HS-5 (cell line): ENCODE measurements at regions not wholly inside any gene's neighbourhood (a gene's known extent, or its start where the extent isn't known, plus 50 kb on each side); places are given as distances from the start of the nearest gene placed in this dataset.
"Not testable (repeated sequence)": the region's sequence is repeated elsewhere in the genome, so short reads cannot be mapped to it uniquely, and the experiment has no call there.

ENCODE experiments used
- DNase-seq: peaks from one replicate; pipeline ENCODE4 v3.0.0-alpha.2; 2012; ENCODE audit warnings: low read depth

DNA sequence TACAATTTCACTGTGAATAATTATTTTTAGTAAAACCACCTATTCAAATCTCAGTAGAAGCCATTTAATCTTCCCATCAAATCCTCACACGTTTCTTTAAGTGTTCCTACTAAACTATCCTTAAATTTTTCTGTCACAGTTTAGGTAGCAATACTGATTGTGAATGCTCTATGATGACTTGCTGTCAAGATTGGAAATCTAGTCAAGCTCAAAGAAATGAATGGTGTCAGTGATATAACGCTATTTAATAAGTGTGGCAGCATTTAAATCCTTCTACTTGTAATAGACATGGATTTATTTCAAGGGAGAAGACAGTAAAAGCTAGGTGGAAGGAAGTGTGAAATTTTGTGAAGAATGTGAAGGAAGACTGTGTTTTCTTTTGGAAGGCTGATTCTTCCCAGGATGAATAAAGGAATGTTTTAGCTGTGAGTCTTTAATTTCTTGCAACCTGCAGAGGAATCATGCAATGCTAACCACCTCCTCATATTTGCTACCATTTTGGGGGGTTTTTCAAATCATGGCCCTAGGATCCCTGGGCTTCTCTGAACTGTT is 936.7 kb upstream of the NEGR1 start:
- DNase-seq, result no peak

DNA sequence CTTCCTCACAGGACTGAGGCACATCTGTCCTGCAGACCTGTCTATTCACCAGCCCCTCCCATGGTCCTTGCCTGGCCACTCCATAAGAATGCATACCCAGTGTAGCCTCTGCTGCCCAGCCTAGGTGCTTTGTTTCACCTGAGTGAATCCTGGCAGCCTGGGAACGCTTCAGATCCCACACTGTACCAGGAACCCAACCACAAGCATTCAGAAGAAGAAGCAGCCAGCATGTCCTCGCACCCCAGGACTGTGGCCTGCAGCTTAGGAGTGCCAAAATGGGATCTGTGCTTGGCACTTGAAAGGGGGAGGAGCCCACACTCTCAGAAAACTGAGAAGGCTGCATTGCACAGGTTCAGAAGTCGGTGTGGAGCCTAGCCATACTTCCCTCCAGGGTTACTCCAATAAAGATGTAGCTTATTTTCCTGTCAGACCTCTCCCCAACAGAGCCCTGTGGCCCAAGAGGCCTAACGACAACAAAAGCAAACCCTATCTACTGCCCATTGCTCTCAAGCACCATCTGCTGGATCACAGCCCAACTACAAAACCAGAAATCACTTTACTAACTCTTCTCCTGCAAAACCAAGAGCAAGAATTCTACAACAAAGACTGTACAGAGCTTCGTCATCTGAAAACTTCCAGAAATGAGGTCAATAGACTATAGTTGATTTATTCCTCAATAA is 923.1 kb upstream of the NEGR1 start:
- DNase-seq, result no peak

DNA sequence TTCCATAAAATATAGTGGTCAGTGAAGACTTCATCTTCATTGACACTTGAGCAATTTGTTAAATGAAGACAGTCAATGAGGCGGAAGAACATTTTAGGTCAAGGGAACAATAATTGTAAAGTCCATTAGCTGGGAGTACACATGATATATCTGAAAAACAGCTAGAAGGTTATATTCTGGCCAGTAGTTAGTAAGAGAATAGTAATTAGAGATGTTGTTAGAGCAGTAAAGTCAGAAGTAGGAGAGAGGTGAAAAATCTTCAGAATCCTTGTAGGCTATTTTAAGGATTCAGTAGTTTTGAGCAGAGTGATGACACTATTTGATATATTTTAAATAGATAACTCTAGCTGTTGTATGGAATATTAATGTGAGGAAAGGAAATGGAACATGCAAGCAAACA is 915.6 kb upstream of the NEGR1 start:
- no peak for DNase-seq

DNA sequence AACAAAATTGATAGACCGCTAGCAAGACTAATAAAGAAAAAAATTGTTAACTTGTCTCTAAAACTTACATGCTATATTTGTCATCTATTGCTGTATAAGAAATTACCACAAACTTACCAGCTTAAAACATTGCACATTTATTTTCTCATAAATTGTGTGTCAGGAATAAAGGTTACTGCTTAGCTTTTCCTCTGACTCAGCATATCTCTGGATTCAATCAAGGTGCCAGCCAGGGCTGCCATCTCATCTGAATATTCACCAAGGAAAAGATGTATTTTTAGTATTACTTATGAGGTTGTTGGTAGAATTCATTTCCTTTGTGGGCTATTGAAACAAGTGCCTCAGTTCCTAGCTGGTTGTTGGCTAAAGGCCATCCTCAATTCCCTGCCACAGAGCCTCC is 912.6 kb upstream of the NEGR1 start:
- DNase-seq, result no peak

DNA sequence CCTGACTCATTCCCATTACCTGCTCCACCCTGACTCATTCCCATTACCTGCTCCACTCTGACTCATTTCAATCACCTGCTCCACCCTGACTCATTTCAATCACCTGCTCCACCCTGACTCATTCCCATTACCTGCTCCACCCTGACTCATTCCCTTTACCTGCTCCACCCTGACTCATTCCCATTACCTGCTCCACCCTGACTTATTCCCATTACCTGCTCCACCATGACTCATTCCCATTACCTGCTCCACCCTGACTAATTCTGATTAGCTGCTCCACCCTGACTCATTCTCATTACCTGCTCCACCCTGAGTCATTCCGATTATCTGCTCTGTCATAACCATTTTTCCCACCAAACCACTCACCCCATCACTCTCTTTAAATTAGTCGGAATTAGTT is 901.2 kb upstream of the NEGR1 start:
- DNase-seq, result not testable (repeated sequence)

DNA sequence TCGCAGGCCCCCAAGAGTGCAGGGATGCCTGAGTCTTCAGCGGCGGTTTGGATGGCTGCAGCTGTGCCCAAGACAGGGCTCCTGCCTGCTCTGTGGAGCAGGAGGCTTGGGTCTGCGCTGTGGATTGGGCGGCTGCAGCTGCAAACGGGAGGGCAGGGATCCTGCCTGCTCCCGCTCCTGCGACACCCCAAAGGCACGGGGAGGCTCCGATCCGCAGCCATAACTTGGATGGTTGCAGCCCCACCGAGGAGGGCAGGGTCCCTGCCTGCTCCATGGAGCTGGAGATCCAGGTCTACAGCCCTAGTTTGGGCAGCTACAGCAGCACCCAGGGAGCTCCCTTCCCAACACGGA is 898.8 kb upstream of the NEGR1 start:
- no peak for DNase-seq

DNA sequence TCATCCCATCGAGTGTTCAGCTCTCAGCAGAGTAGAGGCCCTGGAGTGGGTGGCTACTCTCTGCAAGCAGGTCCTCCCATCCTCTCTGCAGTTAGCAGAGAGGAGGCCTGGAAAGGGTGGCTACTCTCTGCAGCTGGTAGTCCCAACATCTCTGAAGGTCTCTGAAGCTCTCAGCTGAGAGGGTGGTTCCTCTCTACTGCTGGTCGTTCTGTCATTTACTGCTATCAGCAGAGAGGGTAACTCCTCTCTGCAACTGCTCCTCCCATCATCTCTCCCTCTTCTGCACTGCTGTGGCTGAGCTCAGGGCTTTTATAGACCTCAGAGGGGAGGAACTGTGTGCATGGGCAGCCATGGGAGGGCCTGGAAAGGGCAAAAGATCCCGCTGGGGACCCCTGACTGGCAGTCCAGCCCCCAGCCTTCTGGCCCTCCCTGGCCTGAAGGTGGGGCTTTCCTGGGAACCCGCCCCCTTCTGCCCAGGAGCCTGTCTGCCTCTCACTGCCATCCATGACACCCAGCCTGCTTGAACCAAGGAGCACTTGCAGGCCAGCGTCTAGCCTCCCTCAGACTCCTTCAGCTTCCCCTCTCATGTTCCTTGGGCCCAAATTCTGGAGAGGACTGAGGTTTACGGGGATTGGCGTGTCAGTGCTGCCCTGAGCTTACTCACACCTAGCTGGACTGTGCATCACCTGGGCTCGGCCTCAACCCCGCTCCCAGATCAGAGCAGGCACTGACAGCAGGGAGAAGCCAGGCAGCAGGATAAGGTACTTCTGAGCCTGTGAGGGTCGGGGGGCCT is 898.3 kb upstream of the NEGR1 start:
- no peak for DNase-seq

DNA sequence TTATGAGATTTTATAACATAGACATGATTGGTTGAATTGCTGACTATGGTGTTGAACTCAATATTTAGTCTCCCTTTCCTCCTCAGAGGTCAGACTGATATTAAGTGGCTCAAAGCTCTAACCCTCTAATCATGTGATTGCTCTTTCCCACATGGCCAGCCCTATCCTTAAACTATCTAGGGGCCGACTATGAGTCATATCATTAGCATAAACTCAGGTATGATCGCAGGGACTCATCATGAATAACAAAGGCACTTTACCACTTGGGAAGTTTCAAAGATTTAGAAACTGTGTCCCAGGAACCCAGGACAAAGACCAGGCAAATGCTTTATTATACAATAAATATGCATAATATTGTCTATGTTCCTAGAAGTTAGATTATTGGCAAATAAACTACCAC is 894.6 kb upstream of the NEGR1 start:
- no peak for DNase-seq

DNA sequence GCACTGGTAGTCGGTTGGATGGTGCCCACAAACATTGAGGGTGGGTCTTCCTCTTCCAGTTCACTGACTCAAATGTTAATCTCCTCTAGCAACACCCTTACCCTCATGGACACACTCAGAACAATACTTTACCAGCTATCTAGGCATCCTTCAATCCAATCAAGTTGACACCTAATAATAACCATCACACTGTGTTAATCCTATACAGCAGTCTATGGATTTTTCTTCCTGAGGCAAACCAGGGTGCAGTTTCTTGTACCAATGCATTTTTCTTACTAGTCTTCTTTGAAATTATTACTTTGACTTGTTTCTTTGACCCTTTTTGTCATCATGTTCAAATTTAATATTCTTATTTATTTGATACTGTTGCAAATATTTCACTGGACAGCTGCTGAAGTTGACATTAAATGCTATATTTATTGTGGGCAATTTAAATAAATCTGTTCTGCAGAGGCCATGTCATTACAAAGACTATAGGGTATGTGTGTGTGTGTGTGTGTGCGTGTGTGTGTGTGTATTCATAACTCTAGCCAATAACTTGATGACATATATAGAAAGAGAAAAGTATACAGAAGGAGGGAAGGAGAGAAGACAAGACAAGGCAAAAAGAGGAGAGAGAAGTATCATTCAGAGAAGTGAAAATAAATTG is 884.8 kb upstream of the NEGR1 start:
- no peak for DNase-seq

DNA sequence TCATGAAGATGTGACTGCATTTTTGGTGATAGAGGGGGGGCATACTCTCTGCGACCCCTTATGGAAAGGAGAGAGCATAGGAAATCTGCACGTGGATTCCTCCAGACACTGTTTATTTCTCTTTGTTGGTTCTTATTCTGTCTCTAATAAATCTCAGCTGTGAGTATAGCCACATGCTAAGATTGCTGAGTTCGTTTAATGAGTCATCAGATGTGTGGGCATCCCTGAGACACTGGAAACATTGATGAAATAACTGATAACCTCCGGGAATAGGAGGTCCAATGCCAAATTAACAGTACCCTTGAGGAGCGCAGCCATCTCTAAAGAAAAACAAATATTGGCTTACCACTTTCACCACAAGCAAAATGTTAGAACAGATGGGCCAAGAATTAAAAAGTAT is 880.2 kb upstream of the NEGR1 start:
- peak; percentile 49 for DNase-seq

DNA sequence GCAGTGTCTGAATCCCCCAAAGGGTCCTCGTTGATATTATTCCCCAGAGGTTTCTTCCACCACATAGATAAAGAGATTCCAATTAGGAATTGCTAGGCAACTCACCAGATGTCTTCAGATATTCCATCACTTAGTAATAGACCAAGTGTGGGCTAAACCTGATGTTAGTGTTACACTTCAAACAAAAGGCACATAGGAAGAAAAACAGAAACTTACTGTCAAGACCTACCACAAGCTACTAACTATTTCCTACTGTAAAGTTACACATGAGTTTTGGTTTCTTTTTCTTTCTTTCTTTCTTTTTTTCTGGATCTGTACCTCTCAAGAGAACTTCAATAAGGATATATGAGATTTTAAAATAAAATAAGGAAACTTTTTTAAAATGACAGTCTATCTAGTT is 879.1 kb upstream of the NEGR1 start:
- no peak for DNase-seq

DNA sequence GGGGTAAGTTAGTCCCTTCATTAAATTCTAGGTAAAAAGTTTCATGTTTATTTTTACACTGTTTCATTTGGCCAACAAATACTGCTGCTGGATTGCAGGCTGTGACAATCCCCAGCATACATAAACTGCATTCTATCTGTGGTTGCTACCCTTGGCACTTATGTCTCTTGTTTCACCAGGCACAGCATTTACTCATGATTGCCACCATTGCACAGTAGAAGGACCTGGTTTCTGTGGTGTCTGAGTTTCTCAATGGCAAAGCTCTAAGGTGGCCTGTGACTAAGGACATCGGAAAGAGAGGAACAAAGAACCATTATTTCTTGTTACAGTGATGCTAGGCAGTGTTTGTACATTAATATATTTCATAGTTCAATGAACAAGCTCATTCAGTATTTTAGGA is 878.4 kb upstream of the NEGR1 start:
- no peak for DNase-seq

DNA sequence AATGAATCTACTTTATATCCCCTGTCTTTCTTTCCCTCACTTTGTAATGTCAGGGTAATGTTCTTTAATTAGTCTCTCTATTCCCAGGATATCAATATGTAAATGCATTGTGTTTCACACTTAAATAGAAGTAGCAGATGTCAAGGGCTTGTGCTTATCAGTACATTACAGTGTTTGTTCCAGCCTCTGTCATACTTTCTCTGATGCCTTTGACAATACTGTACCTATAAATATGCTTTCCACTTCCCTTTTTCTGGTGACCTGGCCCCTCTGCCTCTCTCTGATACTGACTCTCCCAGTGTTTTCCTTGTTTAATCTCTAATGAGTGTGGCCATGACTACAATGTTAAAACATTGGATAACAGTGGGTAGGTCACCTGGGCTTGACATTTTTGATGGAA is 862.0 kb upstream of the NEGR1 start:
- DNase-seq, result no peak

DNA sequence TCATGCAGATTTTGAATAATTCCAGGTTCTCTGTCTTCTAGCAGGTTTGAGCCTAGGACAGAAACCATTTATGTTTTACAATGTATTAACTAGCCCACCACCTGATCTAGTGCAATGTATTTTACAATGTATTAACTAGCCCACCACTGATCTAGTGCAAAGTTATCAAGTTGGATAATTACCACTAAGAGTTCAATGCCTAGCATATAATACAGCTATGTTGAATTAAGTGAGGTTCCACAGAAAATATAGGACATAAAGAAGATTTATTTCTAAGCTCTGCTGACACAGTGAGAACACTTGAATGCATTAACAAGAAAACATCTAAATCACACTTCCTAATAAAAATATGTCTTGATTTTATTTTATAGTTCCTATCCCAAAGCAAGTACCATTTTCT is 854.6 kb upstream of the NEGR1 start:
- DNase-seq, result no peak

DNA sequence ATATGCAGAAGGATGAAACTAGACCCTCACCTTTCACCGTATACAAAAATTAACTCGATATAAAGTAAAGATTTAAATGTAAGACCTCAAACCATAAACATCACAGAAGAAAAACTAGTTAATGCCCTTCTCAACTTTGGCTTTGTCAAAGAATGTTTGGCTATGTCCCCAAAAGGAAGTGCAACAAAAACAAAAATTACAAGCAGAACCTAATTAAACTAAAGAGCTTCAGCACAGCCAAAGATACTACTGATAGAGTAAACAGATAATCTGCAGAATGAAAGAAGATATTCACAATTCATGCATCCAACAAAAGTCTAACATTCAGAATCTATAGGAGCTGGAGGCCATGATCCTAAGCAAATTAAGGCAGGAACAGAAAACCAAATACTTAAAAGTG is 824.6 kb upstream of the NEGR1 start:
- no peak for DNase-seq

DNA sequence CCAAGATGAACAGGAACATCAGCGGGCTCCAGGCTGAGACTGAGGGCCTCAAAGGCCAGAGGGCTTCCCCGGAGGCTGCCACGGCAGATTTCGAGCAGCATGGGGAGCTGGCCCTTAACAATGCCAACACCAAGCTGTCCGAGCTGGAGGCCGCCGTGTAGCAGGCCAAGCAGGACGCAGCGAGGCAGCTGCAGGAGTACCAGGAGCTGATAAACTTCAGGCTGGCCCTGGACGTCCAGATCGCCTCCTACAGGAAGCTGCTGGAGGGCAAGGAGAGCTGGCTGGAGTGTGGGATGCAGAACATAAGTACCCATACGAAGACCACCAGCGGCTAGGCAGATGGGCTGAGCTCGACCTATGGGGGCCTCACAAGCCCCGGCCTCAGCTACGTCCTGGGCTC is 823.4 kb upstream of the NEGR1 start:
- no peak for DNase-seq

DNA sequence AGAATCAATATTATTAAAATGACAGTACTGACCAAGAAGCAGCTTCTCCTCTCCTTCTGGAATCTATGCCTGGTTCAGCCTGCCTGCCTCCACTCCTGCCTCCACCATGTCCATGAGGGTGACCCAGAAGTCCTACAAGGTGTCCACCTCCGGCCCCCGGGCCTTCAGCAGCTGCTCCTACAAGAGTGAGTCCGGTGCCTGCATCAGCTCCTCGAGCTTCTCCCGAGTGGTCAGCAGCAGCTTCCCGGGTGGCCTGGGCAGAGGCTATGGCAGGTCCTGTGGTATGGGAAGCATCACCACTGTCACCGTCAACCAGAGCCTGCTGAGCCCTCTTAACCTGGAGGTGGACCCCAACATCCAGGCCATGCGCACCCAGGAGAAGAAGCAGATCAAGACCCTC is 822.4 kb upstream of the NEGR1 start:
- no peak for DNase-seq

DNA sequence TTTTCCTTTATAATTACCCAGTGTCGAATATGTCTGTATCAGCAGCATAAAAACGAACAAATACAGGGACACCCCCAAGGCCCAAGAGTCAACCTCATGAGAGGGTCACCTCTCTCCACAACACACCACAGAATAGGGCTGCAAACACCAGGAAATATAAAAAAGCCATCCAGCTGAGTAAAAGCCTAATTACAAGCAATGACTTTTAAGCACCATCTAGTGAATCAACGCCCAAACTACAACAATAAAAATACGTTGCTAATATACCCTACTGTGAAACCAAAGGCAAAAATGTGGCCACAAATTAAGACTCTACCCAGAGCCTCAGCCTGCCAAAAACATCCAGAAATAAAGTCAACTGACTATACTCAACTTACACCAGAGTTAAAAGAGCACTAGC is 817.9 kb upstream of the NEGR1 start:
- no peak for DNase-seq

DNA sequence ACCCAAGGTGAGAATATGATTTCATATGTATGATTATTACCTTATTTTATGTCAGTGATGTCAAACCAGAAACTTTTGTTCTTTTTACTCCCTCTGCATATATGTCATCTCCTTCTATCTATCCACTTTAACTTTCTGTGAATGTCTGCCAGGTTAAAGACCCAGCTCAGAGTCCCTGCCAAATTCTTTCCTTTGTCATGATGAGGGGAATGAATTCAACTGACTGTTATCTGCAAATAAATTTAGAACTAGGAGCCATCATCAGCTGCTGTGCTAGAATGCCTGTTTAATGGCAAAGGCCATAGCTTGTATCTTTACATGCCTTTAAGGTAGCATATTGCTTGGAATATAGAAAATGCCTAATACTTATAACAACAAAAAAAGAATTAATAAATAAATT is 815.6 kb upstream of the NEGR1 start:
- no peak for DNase-seq

DNA sequence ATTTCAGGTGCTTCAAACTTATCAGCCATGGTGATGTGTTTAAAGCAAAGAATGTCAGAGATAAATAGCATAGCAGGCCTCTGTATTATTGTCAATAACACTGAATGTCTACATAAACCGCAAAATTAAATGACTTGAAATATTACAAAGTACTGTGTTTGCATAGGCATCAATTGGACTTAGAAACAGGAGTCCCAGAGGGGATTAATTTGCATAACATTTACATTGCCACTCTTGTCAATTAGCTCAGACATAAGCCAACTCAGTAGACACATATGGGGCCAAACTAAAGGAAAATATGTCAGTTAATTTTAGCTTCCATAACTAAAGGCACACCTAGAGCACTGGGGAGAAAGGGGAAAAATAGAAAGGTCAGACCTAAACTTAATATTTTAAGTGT is 814.5 kb upstream of the NEGR1 start:
- no peak for DNase-seq

DNA sequence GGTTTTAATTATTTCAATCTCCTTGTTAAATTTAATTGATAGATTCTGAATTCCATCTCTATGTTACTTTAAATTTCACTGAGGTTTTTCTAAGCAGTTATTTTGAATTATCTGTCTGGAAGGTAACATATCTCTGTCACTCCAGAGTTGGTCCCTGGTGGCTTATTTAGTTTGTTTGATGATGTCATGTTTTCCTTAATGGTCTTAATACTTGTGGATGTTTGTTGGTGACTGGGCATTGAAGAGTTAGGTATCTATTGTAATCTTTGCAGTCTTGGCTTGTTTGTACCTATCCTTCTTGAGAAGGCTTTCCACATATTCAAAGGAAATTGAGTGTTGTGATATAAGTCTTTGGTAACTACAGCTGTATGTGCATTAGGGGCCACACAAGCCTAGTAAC is 810.0 kb upstream of the NEGR1 start:
- DNase-seq, result no peak

DNA sequence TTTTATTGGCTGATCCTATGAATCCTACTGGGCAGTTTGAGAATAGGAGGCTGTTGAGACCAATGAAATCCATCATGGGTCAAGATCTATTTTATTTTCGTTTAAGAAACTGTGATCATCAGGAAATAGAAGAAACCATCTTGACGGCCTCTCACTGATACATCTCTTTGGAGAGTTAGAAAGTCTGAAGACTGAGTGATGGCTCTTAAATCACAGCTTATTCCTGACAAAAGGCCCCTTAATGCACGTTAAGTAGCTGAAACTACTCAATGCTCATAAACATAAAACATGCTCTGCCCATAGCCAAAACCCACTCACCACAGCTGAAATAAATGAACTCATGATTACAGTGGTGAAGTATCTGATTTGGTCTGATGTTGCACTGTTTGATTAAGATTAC is 784.5 kb upstream of the NEGR1 start:
- DNase-seq, result no peak

DNA sequence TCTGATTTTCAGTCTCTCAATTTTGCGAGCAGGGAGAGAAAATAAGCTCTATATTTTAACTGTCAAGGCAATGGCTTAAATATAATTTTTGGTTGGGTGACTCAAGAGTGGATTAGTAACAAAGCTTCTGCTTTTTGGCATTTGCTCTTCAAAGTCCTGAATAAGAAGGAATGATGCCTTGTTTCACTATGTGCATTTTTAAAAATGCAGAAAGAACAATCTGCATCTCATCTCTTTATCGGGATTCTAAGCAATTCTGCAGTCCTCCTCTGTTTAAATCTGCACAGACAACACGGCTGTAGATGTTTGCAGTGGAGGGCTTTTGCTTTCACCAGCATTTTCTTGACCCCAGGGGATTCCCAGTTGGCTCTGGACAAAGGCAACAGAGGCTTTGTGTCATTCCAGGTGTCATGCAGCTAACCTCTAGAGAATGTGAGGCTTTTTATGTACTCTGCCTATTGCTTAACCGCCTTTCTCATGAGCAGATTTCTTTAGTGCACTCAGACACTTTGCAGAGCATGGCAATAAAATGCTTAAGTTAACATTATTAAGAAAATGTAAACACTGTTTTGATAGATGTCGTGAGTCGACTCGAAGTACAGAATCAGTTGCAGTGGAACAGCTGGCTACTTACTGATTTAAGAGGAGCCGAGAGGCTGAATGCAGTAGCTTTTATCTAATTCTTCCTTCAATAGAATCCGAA is 783.2 kb upstream of the NEGR1 start:
- no peak for DNase-seq
